PC-3 (cell line): ENCODE measurements at regions not wholly inside any gene's neighbourhood (a gene's known extent, or its start where the extent isn't known, plus 50 kb on each side); places are given as distances from the start of the nearest gene placed in this dataset.

Experiments
- CTCF ChIP-seq: fragments of 300-600 bp; sonication (generic); conservative IDR thresholded peaks from 2 replicates; pipeline ENCODE4 v1.5.1; 2017; ENCODE audit warnings: antibody characterized with exemption, low read depth, mild to moderate bottlenecking, low read length
- EZH2phosphoT487 ChIP-seq: fragments of 300-600 bp; sonication (generic); IDR thresholded peaks from 2 replicates; pipeline ENCODE4 v1.6.1; 2018; ENCODE audit warnings: mild to moderate bottlenecking, antibody characterized with exemption, low read length, borderline replicate concordance

- TF ChIP-seq CTCF (no peak), EZH2phosphoT487 (no peak)
Observed at GRCh38 chr5:85670417-85670816, 947.3 kb upstream of the COX7C start.
